Fibroblast of gingiva (primary cell): ENCODE measurements at regions not wholly inside any gene's neighbourhood (a gene's known extent, or its start where the extent isn't known, plus 50 kb on each side); places are given as distances from the start of the nearest gene placed in this dataset.

Experiments used
- DNase-seq: peaks from one replicate; pipeline ENCODE4 v3.0.0-alpha.2; 2011; ENCODE audit warnings: low read depth

GRCh38 chr9:108645520-108645919 is 210.3 kb downstream of the ACTL7B start:
- DNase-seq = no peak

DNA sequence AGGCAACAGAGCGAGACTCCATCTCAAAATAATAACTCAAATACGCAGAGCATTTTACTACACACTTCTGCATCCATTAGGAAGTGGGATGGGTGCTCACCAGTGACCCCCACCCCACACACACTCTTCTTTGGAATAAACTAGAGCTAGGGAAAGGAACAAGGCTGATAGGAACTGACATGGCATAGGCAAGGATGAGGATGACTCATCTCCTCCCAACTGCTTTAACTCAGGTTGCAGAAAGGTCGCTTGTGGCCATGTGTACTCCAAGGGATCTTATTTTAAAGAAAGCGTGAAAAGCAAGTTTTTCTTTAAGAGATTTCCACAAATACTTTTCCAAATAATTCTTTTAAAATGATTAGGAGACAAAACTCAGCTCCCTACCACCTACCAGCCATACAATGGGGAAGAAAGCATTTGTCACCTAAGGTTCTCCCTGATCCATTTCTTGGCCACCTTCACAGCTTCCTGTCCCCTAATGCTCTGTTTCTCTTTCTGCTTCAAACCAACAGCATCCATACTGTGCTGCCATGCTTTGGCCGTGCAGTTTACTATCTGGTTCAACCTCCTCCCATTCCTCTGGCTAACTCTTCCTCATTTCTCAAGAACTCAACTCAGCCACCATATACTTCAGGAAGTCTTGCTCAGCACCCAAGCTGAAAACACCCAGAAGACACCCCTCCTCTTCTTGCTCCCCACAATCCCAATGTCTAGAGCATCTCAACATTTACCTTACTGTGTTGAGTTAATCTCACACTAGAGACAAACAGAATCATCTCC is 211.9 kb downstream of the ACTL7B start:
- DNase-seq = no peak

DNA sequence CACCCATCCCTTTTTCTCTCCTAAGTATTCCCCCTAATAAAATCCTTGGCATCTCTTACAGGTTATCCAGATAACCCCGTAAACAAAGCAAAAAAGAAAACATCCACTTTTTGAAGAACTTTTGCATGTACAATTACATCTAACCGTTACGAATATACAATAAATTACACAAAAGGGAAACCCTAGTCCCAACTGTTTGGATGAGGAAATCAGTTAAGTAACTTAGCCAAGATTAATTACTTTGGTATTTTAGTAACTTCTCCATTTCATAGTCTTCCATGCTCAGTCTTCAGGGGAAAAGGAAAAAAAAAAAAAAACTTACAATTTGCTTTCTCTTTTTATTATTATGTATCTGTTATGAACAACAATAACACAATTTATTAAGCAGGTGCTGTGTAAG is 212.9 kb downstream of the ACTL7B start:
- DNase-seq = no peak

- DNase-seq = no peak
Measured at GRCh38 chr9:108640230-108640629, 215.6 kb downstream of the ACTL7B start.

DNA sequence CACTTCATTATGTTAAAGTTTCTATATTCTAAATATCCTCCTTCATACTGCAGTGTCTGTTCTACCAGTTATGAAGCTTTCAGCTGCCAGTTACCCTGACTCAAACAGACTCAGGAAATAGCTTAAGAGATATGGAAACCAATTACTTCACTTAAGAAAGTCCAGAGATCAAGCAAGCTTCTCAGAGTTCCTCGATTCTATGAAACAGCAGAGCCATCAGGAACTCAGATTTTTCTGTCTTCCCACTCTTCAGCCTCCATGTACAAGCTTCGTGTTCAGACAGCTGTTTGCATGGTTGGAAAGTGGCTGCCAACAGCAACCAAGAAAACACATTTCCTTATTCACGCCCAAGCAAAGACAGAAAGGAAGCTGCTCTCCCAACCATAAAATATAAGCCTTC is 216.1 kb downstream of the ACTL7B start:
- DNase-seq = no peak

- no peak for DNase-seq
Measured at GRCh38 chr9:108639091-108639490, 216.7 kb downstream of the ACTL7B start.

GRCh38 chr9:108637340-108637739 is 218.4 kb downstream of the ACTL7B start:
- no peak for DNase-seq

DNA sequence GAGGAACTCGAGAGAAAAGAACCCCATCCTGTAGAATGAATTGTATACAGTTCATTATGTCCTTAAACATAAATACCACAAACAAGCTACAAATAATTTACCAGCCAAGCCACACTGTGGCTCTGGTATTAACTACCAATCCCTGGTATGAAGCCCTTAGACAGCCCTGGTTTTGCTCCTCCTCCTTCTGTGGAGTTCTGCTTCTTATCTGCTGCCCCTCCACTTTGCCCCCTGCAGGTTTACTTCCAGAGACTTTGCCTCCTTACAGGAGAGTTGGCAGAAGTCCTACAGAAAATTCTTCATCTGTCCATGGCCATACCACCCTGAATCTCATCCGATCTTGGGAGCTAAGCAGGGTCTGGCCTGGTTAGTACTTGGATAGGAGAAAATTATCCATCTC is 219.8 kb downstream of the ACTL7B start:
- no peak for DNase-seq

DNA sequence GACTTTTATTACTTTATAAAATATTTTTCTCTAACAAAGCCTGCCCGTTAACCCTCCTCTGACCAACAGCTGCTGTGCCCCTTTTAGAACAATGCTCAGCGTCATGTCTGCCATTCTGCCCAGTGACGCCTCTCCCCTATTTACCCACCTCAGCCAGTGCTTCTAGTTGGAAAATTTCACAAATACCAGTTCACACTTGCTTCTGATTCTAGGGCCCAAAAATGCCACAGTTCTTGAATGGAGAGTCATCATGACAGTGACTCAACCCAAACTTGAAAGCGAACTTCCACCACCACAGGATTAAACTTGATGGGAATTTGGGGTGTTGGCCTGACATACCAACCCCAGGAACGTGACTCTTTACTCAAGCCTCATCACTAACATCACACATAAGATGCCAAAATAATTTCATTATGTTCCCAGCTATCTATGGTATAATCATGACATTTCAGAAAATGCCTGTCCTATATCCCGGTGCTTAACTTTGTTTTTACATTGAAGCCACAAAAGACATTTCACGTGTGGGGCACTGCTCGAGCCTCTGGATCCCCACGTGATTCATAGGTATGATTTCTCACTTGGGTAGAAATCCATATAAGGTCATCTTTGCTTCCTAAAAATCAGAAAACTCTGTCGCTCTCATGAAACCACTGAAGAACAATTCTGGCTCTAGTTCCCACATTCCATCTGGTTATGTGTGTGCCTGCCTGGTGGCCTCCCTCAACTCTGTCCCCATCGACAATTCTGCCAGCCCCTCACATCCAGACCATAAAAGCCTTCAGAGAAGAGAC is 220.9 kb downstream of the ACTL7B start:
- no peak for DNase-seq

DNA sequence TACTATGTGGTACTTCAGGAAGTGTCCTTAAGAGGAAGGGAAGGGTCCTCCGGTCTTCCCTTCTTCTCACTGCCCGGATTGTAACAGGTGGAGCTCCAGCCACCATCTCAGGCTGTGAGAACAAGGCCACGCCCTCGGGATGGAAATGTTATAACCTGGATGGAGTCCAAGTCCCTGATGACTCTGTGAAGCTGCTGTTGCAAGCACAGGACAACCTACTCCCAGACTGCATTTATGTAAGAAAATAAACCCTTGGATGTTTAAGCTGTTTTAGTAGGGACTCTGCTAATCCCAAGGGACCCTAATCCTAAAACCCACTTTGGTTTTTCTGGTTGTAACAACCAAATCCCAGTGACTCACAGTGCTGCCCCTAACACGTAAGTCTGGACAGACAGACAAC is 221.6 kb downstream of the ACTL7B start:
- peak; percentile 24 for DNase-seq

- no peak for DNase-seq
Measured at GRCh38 chr9:108631496-108632285, 224.1 kb downstream of the ACTL7B start.

DNA sequence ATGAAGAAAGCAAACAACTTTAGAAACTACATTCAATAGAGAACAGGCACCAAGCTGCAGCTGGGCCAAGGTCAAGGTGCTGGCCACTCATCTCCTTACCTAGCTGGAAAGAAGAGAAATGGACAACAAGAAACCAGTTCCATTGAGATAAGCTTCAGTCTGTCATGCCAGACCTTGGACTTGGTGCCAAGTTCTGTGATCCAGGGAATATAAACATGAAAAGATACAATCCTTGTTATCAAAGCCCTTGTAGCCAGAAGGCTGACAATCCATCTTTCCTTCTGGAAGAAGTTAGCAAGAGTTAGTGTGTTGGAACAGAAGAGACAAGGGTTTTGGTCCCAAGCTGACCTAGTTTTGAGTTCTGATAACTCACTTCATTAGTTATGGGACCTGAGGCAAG is 227.5 kb downstream of the ACTL7B start:
- no peak for DNase-seq

GRCh38 chr9:108626743-108627142 is 229.0 kb downstream of the ACTL7B start:
- no peak for DNase-seq

DNA sequence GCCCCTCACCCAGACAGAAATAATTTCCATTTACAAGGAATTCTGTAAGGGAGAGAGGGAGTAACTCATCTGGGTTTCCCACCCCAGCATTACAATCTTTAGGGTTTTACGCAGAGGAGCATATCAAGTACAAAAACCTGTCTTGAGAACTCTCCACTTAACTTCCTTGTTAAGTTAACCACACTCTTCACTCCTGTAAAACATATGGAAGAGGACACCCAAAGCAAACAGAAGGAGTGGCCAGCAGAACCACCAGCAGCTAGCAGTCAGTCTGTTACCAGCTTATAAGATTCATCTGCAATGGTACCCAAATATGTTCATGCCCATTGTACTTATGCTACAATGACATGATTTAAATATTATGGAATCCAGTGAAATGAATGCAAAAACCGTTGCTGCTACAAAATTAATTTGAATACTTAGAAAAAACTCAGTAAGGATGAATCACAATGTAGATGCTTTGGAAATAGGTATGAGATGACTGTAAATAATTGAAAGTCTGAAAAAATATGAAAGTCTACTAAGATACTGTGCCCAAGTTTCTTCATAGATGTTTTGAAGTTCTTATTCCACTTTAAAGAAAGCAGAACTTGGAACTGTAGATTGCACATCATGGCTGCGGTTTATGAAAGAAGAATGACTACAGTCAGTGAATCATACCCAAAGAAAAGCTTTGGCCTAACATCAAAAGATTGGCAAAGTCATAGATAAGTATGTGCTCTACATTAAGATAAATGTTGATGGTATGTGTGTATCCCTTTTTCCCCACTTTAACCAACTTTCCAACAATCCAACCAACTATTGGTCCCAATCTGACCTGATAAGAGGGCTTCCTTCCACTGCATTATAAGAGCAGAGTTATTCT is 233.6 kb downstream of the ACTL7B start:
- DNase-seq = peak; percentile 22

DNA sequence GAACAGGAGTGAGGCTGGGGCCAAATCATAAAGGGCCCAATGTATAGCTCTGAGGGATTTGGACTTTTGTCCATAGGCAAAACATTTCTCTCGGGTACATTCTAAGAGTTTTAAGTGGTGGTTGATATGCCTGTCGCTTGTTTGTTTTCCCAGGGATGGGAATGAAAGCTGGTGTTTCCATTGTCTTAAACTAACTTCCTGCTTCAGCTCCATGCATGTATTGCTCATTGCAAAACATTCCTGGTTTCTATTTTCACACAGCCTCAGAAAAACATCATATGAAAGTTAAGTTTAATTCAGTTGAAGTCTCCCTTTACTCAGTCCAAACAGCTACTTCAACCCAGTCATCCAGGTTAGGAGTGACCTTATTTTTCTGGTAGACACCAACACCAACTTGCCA is 235.0 kb downstream of the ACTL7B start:
- DNase-seq = no peak

DNA sequence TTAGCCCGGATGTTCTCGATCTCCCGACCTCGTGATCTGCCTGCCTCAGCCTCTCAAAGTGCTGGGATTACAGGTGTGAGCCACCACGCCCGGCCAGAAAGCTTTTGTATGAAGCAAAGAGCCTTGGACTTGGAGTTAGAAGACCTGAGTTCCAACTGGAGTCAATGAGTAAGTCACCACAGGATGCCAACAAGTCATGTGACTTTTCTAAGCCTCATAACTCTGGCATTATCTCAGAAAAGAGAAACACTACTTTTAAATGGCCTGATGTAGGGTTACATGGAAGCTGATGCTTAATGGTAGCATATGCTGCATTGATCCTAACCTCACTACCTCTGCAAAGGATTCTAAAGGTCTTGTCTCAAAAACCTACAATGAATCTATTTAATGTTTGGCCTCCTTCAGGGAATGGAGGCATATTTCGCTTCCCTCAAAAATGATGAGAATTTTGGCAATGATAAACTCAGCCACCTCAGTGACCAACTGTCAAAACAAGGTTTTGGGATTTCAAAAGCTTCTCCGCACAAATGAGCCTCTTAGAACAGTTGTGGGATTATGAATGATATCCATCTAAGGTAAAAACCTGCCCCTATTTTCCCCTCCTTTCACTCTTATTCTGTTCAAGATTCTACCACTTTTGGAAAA is 236.8 kb downstream of the ACTL7B start:
- DNase-seq = no peak

GRCh38 chr9:108617676-108618075 is 238.1 kb downstream of the ACTL7B start:
- no peak for DNase-seq

GRCh38 chr9:108615152-108615551 is 240.6 kb downstream of the ACTL7B start:
- no peak for DNase-seq

GRCh38 chr9:108612513-108612912 is 243.3 kb downstream of the ACTL7B start:
- no peak for DNase-seq

GRCh38 chr9:108609897-108610253 is 245.9 kb downstream of the ACTL7B start:
- no peak for DNase-seq

- DNase-seq = peak; percentile 9
Measured at GRCh38 chr9:108609227-108609896, 246.4 kb downstream of the ACTL7B start.
